Gastrocnemius medialis (tissue), 4 donors: ENCODE measurements at regions not wholly inside any gene's neighbourhood (a gene's known extent, or its start where the extent isn't known, plus 50 kb on each side); places are given as distances from the start of the nearest gene placed in this dataset.

Experiments used
- POLR2A ChIP-seq, 2 donors: fragments of 450-650 bp; IDR thresholded peaks; one replicate each; pipeline ENCODE4 v1.6.1; 2017; ENCODE audit warnings: antibody characterized with exemption in 2 of 2, mild to moderate bottlenecking in 2 of 2, moderate library complexity in 2 of 2
- TF ChIP-seq, protein P1 (sequence below), 5 experiments: fragments of 450-650 bp in 3 of 5; fragments of 200-600 bp in 2 of 5; sonication (generic) in 2 of 5; IDR thresholded peaks in 4 of 5; conservative IDR thresholded peaks in 1 of 5; 1 replicate in 4 of 5; 2 replicates in 1 of 5; pipeline ENCODE4 v1.5.1; 2016 to 2019; ENCODE audit warnings: antibody characterized with exemption in 5 of 5, mild to moderate bottlenecking in 3 of 5, moderate library complexity in 3 of 5

DNA sequence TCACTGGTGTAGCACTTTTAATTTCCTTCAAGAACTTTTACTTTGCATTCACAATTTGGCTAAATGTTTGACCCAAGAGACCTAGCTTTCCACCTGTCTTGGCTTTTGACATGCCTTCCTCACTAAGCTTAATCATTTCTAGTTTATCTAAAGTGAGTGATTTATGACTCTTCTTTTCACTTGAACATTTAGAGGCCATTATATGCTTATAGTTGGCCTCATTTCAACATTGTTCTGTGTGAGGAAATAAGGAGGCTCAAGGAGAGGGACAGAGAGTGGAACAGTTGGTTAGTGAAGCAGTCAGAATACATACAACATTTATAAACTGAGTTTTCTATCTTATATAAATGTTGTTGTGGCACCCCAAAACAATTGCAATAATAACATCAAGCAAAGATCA, 489.3 kb upstream of the CDH2 start:
- TF ChIP-seq, protein P1, sequence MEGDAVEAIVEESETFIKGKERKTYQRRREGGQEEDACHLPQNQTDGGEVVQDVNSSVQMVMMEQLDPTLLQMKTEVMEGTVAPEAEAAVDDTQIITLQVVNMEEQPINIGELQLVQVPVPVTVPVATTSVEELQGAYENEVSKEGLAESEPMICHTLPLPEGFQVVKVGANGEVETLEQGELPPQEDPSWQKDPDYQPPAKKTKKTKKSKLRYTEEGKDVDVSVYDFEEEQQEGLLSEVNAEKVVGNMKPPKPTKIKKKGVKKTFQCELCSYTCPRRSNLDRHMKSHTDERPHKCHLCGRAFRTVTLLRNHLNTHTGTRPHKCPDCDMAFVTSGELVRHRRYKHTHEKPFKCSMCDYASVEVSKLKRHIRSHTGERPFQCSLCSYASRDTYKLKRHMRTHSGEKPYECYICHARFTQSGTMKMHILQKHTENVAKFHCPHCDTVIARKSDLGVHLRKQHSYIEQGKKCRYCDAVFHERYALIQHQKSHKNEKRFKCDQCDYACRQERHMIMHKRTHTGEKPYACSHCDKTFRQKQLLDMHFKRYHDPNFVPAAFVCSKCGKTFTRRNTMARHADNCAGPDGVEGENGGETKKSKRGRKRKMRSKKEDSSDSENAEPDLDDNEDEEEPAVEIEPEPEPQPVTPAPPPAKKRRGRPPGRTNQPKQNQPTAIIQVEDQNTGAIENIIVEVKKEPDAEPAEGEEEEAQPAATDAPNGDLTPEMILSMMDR (IDR thresholded peaks at IDR 0.05 in 4 of 5, conservative IDR thresholded peaks at IDR 0.05 in 1 of 5), result no peak
- TF ChIP-seq POLR2A (IDR thresholded peaks at IDR 0.05), result no peak
